Mucosa of gallbladder (tissue), 1 donor: ENCODE measurements at regions not wholly inside any gene's neighbourhood (a gene's known extent, or its start where the extent isn't known, plus 50 kb on each side); places are given as distances from the start of the nearest gene placed in this dataset.

Experiments used
- DNase-seq: peaks from one replicate; pipeline ENCODE4 v3.0.0-alpha.2; 2020; ENCODE audit warnings: low spot score
- donor health status: DM: no; HTN: no; CAD: no.

DNA sequence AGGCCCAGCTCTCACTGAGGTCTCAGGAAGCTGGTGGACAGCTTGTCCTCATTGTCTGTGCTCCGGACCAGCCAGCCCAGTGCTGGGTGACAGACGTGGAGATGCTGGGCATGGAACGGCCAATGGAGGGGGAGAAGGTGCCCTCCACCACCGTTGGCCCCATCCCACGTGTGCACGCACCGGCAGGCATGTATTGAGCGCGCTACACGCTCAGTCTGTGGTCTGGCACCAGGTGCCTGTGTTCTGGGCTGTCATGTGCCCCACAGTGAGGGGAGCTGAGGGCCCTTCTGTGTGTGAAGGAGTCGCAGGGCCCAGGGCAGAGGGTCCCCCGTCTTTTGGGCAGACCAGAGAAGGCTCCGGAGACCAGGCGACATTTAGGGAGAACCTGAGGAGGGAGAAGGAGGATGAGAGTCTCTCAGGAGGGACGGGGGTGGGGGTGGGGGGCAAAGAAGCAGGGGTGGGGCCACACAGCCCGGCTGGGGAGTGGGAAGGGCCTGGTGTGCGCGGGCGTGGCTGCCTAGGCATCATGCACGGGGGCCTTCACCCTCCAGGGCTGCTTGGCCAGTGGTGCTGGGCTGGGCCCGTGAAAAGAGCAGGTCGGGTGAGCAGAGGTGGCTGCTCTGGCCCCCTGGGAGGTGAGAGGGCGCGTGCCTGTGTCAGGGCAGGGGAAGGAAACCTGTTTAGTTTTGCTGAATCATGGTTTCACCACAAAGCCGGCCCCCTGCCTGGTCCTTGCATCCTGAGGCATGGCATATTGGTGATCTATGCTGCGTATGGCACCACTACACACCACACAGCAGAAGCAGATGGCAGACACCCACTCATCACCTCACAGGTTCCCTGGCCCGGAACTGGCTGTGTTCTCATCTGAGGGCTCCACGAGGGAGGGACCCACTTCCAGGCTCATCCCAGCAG, 86.7 kb upstream of the TTC34 start:
- no peak for DNase-seq

DNA sequence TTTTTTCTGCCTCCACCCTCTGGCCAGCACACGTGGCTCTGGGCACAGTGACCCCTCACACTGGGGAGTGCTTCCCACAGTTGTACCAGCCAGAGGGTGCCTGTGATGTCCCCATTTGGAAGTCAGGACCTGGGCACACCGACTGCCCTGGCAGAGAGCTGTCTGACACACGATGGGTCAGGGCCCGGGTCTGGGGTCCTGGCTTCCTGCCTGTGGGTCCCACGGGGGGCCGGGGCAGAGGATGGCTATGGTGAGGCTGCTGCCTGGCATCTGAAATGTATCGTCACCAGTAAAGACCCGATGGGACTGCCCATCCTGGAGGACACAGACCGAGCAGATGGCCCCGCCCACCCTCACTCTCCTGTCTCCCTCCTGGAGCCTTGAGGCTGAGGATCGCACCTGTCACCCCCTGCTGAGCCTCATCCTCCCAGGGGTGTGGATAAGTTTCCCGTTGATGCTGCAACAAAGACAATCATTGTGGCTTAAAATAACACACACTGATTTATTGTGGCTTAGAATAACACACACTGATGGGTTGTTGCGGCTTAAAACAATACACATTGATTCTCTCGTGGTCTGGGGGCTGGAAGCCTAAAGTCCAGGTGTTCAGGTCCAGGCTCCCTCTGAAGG, 88.8 kb upstream of the TTC34 start:
- DNase-seq: no peak

DNA sequence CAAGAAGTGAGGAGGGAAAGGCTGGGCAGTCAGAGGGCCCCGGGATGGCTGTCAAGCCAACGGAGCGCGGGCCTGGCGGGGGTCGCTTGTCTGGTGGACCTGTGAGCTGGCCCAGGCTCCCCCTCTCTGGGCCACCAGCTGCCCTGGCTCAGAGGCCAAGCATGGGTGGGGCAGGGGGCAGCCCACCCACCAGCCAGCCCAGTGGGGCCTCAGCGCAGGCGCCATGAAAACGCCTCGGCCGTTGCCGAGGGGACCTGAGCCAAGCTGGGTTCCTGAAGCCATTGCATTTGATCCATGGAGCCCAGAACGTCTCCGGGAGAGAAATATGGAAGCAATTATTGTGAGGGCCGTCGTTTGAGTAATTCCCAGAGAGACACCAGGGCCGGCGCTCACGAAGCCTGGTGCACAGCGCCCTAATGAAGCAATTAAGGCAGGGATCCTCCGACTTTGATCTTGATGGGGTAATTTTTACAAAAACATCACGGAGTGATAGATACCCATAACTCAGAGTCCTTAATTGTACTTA, 90.5 kb upstream of the TTC34 start:
- no peak for DNase-seq

DNA sequence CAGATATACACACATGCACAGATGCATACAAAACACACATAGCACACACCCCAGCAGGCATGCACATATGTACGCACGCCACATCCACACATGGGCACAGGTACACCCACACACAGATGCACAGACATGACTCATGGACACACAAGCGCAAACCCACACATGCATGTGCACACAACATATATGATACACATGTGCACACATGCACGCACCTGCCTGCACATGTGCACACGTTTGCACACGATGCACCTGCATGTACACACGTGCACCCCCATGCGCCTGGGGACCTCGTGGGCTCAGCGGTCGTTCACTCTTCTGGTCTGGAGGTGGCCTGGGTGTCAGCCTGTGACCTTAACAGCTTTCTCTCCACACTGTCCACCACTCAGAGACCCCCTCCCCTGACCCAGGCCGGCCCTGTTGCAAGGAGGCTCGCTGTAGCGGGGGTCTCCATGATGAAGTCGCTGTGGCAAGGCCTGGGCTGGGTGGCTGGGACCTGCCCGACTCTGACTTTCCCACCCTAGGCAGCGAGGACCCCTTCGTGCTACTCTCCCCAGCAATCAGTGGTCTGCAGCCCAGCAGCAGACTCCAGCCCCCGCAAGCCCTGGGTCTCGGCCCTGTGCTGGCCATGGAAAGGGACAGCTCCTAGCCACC, 92.1 kb upstream of the TTC34 start:
- no peak for DNase-seq

DNA sequence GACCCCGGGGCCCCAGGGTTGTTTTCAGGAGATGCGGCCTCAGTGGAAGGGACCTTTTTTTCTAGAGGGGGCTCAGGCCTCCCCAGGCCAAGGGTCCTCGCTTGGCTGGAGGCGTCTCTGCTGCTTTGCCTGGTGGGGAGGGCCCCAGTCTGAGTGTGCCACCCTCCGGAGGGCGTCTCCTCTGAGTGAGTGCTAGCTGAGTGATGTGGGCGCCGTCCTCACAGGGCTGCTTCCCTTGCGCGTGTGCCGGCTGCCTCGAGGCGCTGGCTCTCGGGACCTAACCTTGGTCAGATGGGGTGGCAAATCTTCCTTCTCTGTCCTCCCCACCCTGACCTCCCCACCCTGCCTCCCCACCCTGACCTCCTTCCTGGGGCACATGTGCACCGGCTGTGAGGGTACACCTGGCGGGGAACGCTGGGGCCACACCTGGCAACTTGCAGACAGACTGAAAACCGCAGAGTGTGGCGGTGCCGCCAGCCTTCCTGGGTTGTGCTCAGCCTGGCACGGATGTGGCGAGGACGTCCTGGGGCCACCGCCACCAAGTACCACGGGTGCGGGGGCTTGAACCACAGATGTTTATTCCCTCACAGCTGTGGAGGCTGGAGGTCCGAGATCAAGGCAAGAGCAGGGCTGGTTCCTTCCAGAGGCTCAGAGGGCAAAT, 93.0 kb upstream of the TTC34 start:
- no peak for DNase-seq

DNA sequence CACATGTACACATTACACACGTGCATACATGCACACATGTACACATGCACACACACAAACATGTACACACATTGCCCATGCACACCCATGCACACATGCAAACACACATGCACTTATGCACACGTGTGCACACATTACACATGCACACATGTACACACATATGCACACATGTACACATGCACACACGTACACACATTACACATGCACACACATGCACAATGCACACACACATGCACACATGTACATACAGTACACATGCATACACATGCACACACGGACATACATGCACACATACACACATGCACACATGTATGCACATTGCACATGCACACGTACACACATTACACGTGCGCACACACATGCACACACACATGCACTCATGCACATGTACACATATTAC, 95.3 kb upstream of the TTC34 start:
- no peak for DNase-seq

DNA sequence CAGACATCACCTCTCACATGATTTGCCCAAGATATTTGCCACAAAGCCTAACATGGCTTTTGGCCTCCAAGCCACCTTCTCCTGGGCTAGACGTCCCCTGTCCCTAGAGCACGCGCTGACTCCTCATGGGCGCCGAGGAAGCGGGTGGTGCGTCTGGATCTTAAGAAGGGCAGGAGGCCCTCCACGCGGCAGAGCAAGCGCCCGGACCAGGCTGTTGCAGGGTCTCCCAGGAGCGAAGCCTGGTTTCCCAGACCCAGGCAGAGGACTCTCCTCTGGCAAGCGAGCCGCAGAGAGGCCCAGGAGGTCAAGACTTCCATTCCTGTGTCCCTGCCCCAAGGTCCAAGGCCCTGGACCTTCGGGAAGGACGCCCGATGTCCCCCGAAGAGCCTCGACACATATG, 101.7 kb upstream of the TTC34 start:
- DNase-seq: no peak

DNA sequence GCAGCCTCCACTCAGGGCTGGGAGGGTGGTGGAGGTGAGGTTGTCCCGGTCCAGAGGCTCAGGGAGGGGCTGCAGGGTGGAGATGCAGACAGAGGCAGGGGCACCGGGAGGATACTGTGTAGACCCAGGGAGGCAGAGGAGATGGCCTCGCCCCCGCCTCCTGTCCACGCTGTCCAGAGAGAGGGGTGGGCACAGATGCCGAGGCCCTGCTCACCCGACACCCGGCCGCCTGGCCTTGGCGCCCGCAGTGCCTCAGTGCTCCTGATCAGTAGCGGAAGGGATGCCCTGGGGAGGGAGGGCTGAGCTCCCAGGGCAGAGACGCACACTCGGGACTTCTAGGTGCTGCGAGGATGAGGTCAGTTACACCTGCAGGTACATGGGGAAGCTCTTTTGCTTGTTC, 102.7 kb upstream of the TTC34 start:
- DNase-seq: no peak

DNA sequence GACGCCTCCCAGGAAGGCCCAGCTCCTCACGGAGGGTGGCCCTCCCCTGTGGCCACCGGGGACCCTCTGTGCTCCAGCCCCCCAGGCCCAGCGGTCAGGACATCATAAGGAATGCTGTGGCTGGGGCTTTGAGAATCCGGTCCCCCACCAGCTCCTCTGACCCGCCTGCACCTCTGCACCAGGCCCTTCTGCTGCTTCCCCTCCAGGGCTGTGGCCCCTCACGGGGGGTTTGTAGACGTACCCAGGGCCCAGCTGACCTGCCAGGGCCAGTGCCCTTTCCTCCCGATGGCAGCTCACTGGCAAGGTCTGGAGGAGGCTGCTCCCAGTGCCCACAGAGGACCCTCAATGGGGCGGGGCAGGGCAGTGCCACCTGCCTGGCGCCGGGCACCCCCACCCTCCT, 103.9 kb upstream of the TTC34 start:
- no peak for DNase-seq

DNA sequence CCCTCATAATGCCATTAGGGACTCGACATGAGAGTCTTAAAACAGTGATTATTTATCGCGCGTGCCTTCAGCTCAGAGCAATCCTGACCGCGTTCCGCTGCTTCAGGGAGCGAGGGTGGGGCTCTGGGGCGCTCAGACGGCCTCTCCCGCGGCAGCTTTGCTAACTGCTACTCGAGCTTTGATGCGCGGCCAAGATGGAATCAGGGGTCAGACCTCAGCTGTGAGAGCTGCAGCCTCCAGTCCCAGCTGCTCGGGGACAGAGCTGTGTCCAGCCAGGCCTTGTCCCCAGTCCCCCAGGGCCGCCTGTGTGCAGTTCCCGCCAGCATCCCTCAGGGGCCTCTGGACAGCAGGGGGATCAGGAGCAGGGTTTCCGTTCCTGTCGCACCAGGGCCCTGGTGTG, 104.6 kb upstream of the TTC34 start:
- DNase-seq: peak; percentile 13

DNA sequence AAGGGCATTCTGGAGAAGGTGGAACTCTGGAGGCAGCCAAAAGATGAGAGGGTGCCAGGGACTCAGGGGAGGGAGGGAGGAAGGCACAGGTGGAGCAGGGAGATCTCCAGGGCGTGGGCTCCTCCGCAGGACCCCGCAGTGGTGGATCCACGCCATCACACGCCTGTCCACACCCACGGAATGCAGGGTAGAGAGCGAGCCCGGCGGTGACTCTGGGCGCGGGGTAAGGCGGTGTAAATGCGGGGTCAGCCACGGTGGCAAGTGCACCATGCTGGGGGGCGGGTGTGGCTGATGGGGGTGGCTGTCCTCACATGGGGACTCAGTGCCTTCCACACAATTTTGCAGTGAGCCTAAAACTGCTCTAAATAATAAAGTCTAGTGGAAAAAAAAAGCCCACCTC, 105.1 kb upstream of the TTC34 start:
- no peak for DNase-seq

DNA sequence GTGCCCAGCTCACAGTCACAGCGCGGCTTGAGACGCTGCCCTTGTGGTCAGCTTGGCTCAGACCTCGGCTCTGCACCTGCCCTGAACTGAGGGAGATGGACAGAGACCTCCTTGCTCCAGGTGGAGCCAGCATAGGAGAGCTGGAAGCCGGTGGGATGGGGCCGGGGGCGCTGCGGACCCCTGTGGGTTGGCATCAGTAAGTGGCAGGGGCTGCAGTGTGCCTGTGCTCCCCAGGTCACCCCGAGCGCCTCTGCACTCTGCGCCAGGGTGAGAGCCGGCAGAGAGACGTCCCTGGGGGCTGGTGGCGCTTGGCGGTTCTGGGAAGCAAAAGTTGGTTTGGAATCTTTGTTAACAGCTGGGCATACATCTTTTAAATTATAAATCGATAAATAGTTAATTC, 105.6 kb upstream of the TTC34 start:
- DNase-seq: no peak

DNA sequence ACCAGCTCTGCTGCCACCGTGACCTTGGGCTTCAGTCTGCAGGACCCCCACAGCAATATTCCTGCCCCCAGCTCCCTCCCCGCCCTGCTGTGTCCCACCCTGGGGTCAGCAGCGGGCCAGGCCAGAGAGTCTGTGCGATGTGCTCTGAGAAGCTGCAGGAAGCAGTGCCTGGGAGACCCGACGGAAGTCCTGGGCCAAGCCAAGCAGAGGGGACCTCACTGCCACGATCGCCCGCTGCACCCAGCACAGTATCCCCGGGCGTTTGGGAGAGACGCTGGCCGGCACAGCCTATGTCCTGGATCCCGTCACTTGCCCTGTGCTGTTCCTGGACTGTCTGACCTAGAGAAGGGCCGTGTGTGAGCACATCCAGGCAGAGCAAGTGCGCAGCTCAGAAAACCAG, 106.6 kb upstream of the TTC34 start:
- DNase-seq: no peak

DNA sequence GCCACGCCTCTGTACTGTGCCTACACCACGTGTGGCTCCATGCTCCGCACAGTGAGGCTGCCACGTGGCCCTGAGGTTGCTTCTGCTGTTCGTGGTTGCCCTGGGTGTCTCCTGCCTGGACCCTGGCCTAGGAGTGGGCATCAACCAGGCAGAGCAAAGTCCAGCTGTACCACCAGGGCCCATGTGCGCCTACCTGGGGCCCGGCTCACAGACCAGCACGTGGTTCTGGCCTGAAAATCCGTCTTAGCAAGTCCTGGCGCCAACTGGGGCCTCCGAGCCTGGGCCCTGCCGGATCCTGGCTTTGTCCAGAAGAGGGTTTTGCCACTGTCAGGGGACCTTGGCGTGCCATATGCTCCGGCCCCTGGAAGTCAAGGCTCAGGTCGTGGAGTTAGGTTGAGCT, 107.1 kb upstream of the TTC34 start:
- no peak for DNase-seq

DNA sequence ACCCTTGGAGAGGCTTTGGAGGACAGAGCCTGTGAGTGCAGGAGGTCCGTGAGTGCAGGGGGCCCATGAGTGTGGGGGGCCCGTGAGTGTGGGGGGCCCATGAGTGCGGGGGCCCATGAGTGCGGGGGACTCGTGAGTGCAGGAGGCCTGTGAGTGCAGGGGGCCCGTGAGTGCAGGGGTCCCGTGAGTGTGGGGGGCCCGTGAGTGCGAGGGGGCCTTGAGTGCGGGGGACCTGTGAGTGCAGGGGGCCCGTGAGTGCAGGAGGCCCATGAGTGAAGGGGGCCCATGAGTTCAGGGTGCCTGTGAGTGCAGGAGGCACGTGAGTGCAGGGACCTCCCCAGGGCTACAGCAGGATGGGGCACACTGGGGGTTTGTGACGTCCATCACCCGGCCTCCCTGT, 108.3 kb upstream of the TTC34 start:
- no peak for DNase-seq

DNA sequence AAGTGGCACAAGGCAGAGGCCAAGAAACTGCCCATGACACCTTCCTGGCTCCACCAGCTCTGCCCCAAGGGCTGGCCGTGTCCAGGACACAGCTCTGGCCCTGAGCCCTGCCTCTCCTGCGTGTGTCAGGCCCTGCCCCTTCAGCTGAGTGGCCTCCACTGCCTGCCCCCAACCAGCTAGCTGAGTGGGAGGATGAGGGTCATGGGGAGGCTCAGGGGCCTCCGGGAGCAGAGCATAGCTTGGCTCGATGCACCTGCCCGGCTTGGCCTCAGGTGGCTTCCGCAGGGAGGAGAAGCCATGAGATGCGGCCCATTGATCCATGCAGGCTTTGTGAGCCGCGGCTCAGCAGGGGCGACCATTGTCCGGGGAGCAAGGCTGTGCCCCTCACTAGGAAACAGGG, 108.7 kb upstream of the TTC34 start:
- DNase-seq: no peak

DNA sequence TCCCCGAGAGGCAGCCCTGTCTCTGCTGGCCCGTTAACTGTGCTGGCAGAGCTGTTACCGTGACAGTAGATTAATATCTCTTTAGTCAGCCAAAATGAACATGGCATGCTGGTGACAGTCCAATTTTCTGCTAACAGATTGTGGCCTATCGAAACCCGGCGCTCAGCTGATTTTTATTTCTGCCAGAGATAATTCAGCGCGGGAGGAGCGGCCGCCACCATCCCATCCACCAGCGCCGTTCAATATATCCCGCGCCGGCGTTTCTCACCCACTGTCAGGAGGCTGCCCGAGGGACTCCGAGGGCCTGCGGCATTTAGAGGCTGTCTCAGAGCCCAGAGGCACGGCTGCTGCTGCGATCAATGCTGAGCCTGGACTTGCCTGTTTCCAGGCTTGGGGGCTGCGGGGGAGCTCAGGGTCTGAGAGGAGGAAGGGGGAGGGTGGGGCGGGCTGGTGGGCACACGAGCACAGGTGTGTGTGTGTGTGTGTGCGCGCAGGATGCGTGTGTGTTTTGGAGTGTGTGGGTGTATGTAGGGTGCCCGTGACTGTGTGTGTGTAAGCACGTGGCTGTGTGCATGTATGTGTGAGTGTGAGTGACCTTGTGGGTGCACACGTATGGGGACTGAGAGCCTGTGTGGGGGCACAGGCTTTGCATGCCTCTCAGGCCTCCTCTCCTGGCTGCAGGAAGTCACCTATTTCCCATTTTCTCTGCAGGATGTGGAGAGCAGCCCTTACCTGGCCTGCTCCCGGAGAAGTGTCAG, 109.7 kb upstream of the ACTRT2 start:
- no peak for DNase-seq

DNA sequence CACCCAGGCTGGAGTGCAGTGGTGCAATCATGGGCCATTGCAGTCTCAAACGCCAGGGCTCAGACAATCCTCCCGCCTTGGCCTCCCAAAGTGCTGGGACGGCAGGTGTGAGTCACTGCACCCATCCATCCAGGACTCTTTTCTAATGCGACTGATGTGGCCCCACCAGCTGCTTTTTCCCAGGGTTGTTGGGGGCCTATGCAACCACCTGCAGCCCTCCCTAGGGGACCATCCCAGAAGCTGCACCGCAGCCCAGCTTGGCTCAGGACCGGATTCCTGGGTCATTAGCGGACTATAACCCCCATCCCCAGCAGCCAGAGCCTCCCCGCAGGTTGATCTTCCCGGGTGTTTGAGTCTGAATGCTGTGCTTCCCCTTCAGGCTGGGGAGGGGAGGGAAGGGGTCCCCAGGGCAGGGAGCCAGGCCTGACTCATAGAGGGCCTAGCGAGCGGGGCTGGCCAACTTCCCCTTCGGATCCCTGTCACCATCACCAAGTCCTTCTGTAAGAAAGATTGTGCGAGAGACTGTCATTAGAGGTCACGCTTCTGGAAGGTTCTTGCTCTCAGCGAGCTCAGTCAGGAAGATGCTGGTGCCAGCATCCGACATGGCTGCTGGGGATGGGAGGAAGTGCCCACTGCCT, 108.7 kb upstream of the ACTRT2 start:
- no peak for DNase-seq

DNA sequence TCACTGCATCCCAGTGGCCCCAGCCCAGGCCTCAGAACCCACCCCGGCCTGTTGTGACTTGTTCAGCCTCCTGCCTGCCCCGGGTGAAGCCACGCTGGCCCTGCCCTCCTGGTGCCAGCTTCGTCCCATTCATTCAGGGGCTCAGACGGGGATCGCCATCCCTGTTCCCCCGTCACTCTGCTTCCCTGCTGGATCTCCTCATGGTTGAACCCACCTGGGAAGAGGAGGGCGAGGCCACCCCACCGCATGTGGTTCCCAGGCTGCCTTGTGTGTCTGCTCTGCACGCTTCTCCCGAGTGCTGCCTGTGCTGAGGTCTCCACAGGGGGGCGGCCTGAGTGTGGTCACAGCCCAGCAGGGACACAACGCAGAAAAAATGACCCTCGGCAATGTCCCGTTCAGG, 108.2 kb upstream of the ACTRT2 start:
- no peak for DNase-seq

DNA sequence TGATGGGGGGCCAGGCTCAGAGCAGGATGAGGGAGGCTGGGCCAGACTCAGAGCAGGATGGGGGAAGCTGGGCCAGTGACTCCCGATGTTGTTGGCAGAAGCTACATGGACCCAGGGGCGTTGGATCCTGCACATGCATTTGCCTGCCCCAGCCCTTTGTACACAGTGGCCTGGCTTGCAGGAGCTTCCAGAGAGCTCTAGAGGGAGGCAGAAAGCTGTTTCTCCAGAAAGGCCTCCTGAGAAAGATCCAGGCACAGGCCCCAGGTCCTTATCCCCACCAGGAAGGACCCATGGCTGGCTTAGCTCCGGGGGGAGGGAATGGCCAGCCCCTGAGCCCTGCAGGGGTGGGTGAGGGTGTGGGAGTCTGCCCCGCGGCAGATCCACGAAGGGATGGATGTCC, 106.6 kb upstream of the ACTRT2 start:
- DNase-seq: no peak

DNA sequence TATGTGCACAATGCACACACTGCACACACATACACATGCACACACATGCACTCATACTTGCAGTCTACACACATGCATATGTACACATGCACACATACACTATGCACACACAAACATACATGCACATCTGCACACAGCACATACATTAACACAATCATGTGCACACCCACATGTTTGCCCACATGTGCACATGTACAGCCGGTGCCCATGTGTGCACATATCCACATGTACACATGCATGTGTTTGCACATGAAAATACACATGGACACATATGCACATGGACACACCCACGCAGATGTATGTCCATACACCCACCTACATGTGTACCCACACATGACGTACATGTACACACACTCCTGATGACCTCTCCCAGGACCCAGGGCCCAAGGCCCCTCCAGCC, 105.1 kb upstream of the ACTRT2 start:
- no peak for DNase-seq
